ENCODE measurements at regions not wholly inside any gene's neighbourhood (a gene's known extent, or its start where the extent isn't known, plus 50 kb on each side); places are given as distances from the start of the nearest gene placed in this dataset.
"Not testable (repeated sequence)": the region's sequence is repeated elsewhere in the genome, so short reads cannot be mapped to it uniquely, and the experiment has no call there.

GRCh38 chr18:4544142-4544541, 89.0 kb upstream of the DLGAP1 start:
- DNase-seq (ENCODE audit: low read depth, low spot score): no peak

GRCh38 chr18:4543711-4544110, 88.6 kb upstream of the DLGAP1 start:
- no peak for DNase-seq (ENCODE audit: low read depth, low spot score)

GRCh38 chr18:4541588-4541987, 86.5 kb upstream of the DLGAP1 start:
- DNase-seq (ENCODE audit: low read depth, low spot score): no peak

GRCh38 chr18:4536447-4536846, 81.3 kb upstream of the DLGAP1 start:
- DNase-seq (ENCODE audit: low read depth, low spot score): no peak

GRCh38 chr18:4528405-4528804, 73.3 kb upstream of the DLGAP1 start:
- DNase-seq (ENCODE audit: low read depth, low spot score): no peak

GRCh38 chr18:4527826-4528225, 72.7 kb upstream of the DLGAP1 start:
- not testable (repeated sequence) for DNase-seq (ENCODE audit: low read depth, low spot score)

GRCh38 chr18:4524096-4524495, 69.0 kb upstream of the DLGAP1 start:
- DNase-seq (ENCODE audit: low read depth, low spot score): no peak

GRCh38 chr18:4511166-4511565, 56.1 kb upstream of the DLGAP1 start:
- DNase-seq (ENCODE audit: low read depth, low spot score): no peak

- peak; percentile 2 for DNase-seq (ENCODE audit: low read depth, low spot score)
These were observed 55.6 kb upstream of the DLGAP1 start for GRCh38 chr18:4510711-4511110.

- DNase-seq (ENCODE audit: low read depth, low spot score): no peak
These were observed 55.1 kb upstream of the DLGAP1 start for GRCh38 chr18:4510160-4510559.
